ENCODE measurements at regions not wholly inside any gene's neighbourhood (a gene's known extent, or its start where the extent isn't known, plus 50 kb on each side); places are given as distances from the start of the nearest gene placed in this dataset.

DNA sequence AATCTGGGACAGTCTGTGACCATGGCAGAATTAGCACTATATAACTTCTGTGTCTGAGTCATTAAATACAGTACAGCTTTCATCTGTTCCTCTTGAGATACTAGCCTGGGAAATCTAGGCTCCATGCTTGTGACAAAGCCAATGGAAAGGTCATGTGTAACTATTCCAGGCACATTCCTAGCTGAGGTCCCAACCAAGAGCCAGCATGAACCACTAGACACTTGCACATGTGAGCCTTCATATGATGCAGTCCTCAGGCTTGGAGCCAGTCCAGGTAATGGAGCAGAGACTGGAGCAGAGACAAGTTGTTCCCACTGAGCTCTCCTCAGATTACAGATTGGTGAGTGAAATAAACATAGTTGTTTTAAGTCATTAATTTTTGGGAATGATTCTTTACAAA lies 412.4 kb upstream of the ZNF462 start:
- H3K27ac Mint-ChIP-seq: no peak overlapping the region
- ATAC-seq: no peak
- intact Hi-C loops (cut with micrococcal nuclease): no loop called here

DNA sequence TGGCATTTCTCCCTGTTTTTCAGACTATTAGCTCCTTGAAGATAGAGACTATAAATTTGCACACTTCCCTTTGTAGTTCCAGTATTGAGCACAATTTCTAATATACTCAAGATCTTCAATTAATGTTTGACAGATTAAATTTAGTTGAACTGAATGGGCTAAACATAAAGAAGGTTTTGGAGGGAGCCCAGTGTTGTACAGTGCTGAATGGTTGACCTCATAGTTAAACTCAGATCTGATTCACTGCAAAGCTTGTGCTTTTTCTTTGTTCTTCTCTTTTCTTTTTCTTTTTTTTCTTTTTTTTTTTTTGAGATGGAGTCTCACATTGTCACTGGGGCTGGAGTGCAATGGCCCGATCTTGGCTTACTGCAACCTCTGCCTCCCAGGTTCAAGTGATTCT lies 411.7 kb upstream of the ZNF462 start:
- Mint-ChIP-seq H3K27me3 (no peaks in the 10 kb centered on the region), H3K9me3 (peaks cover 0 to 11% (median 5%) of the 10 kb centered on the region in 11 donors), H3K36me3 (no peaks in the 10 kb centered on the region), H3K4me1 (no peaks in the 10 kb centered on the region), H3K4me3 (no peak overlapping the region), H3K27ac (no peak overlapping the region)
- Histone ChIP-seq H3K4me3 (ENCODE audit: low read length) (no peak overlapping the region), H3K9me3 (ENCODE audit: control insufficient read depth in 2 of 3, low read length in 3 of 3) (no peaks in the 10 kb centered on the region), H3K27me3 (ENCODE audit: control insufficient read depth in 2 of 2, insufficient read depth in 2 of 2, low read length in 2 of 2) (no peaks in the 10 kb centered on the region), H3K27ac (ENCODE audit: low read depth, low read length) (no peak overlapping the region), H3K4me1 (ENCODE audit: control insufficient read depth in 2 of 2, insufficient read depth in 2 of 2, low read length in 2 of 2) (no peaks in the 10 kb centered on the region), H3K36me3 (ENCODE audit: control insufficient read depth in 2 of 3, insufficient read depth in 3 of 3, low read length in 3 of 3) (no peaks in the 10 kb centered on the region)
- DNase-seq (no peak), ATAC-seq (no peak)
- ChIA-PET CTCF (no interaction called here), POLR2A (no interaction called here)
- intact Hi-C loops (cut with micrococcal nuclease): no loop called here

More for the DNA sequence above, 412.4 kb upstream of the ZNF462 start:
- H3K36me3 Mint-ChIP-seq: no peaks in the 10 kb centered on the region
- H3K4me3 Mint-ChIP-seq: no peak overlapping the region
- no peaks in the 10 kb centered on the region for H3K36me3 ChIP-seq (ENCODE audit: control insufficient read depth in 2 of 3, insufficient read depth in 3 of 3, low read length in 3 of 3)
- no peaks in the 10 kb centered on the region for H3K4me1 ChIP-seq (ENCODE audit: control insufficient read depth in 2 of 2, insufficient read depth in 2 of 2, low read length in 2 of 2)
- no peak overlapping the region for H3K27ac ChIP-seq (ENCODE audit: low read depth, low read length)
- POLR2A ChIA-PET: no interaction called here
- no peak for DNase-seq
- CTCF ChIA-PET: no interaction called here
- H3K4me1 Mint-ChIP-seq: no peaks in the 10 kb centered on the region
- H3K4me3 ChIP-seq (ENCODE audit: low read length): no peak overlapping the region
- H3K27me3 ChIP-seq (ENCODE audit: control insufficient read depth in 2 of 2, insufficient read depth in 2 of 2, low read length in 2 of 2): no peaks in the 10 kb centered on the region
- H3K9me3 ChIP-seq (ENCODE audit: control insufficient read depth in 2 of 3, low read length in 3 of 3): no peaks in the 10 kb centered on the region
- H3K27me3 Mint-ChIP-seq: no peaks in the 10 kb centered on the region
- H3K9me3 Mint-ChIP-seq: peaks cover 0 to 11% (median 3%) of the 10 kb centered on the region in 11 donors

- ATAC-seq (no peak), DNase-seq (no peak)
- Mint-ChIP-seq H3K27ac (no peak overlapping the region), H3K27me3 (peaks cover 0 to 5% (median 0%) of the 10 kb centered on the region in 5 donors), H3K9me3 (peaks cover 0 to 26% (median 9%) of the 10 kb centered on the region in 11 donors), H3K36me3 (no peaks in the 10 kb centered on the region), H3K4me3 (no peak overlapping the region), H3K4me1 (no peaks in the 10 kb centered on the region)
- ChIA-PET CTCF (no interaction called here), POLR2A (no interaction called here)
- Histone ChIP-seq H3K27me3 (ENCODE audit: control insufficient read depth in 2 of 2, insufficient read depth in 2 of 2, low read length in 2 of 2) (no peaks in the 10 kb centered on the region), H3K4me1 (ENCODE audit: control insufficient read depth in 2 of 2, insufficient read depth in 2 of 2, low read length in 2 of 2) (no peaks in the 10 kb centered on the region), H3K27ac (ENCODE audit: low read depth, low read length) (no peak overlapping the region), H3K36me3 (ENCODE audit: control insufficient read depth in 2 of 3, insufficient read depth in 3 of 3, low read length in 3 of 3) (no peaks in the 10 kb centered on the region), H3K4me3 (ENCODE audit: low read length) (no peak overlapping the region), H3K9me3 (ENCODE audit: control insufficient read depth in 2 of 3, low read length in 3 of 3) (peaks cover 0 to 2% (median 0%) of the 10 kb centered on the region in 3 experiments)
- intact Hi-C loops (cut with micrococcal nuclease): no loop called here
Measured at GRCh38 chr9:106456581-106456980, 406.4 kb upstream of the ZNF462 start.

DNA sequence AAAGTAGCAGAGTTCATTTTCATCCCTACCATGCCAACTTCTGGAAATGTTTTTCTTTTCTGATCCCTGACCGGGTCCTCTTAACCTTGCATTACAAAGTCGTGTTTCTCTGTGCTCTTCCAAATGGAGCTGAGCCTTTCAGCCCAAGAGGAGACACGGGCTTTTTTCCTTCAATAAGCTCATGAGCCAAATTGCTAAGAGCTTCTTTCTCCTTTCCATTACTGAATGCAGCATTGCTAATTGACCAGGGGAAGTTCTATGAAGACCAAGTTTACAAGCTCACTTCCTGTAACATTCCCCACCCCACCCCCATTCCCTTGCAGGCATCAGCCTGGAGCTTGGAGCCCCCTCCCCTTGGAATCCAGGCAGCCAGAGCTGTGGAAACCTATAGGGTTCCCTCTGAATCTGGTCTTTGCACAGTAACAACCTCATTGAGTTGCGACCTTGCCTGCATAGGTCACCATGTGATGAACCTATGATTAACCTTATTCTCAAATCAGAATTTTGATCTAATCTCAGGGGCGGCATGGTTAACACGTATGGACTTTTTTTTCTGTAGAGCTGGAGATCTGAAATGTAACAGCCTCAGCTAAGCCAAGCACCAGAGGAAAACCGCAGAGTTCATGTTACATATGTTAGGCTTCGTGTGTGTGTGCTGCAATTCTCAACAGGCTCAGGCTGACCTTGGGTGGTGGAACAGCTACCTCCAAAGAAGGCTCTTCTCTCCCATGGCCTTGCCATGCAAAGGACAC lies 395.7 kb upstream of the ZNF462 start:
- Mint-ChIP-seq H3K36me3 (no peaks in the 10 kb centered on the region), H3K9me3 (peaks cover 2 to 28% (median 14%) of the 10 kb centered on the region in 11 donors), H3K27me3 (no peaks in the 10 kb centered on the region), H3K4me1 (no peaks in the 10 kb centered on the region), H3K4me3 (no peak overlapping the region), H3K27ac (no peak overlapping the region)
- Histone ChIP-seq H3K4me3 (ENCODE audit: low read length) (no peak overlapping the region), H3K4me1 (ENCODE audit: control insufficient read depth in 2 of 2, insufficient read depth in 2 of 2, low read length in 2 of 2) (no peaks in the 10 kb centered on the region), H3K27ac (ENCODE audit: low read depth, low read length) (no peak overlapping the region), H3K27me3 (ENCODE audit: control insufficient read depth in 2 of 2, insufficient read depth in 2 of 2, low read length in 2 of 2) (no peaks in the 10 kb centered on the region), H3K36me3 (ENCODE audit: control insufficient read depth in 2 of 3, insufficient read depth in 3 of 3, low read length in 3 of 3) (no peaks in the 10 kb centered on the region), H3K9me3 (ENCODE audit: control insufficient read depth in 2 of 3, low read length in 3 of 3) (no peaks in the 10 kb centered on the region)
- intact Hi-C loops (cut with micrococcal nuclease): no loop called here
- DNase-seq: no peak
- no peak for ATAC-seq
- POLR2A ChIA-PET: no interaction called here
- CTCF ChIA-PET: no interaction called here

DNA sequence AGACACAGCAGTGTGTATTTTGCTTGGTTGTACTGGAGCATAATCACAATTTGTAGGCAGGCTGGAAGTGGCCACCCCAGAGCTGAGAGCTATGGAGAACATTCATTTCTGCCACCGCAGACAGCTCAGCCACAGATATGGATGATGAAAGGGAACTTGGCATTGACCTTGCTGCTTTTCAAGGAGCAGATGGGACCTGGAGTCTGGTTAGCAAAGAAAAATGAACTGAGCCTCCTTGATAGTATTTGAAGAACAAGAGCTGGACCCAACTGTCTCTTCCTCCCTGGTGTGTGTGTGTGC lies 395.2 kb upstream of the ZNF462 start:
- no peak overlapping the region for H3K4me3 Mint-ChIP-seq
- H3K27me3 ChIP-seq (ENCODE audit: control insufficient read depth in 2 of 2, insufficient read depth in 2 of 2, low read length in 2 of 2): no peaks in the 10 kb centered on the region
- intact Hi-C loops (cut with micrococcal nuclease): no loop called here
- H3K4me1 Mint-ChIP-seq: no peaks in the 10 kb centered on the region
- H3K27me3 Mint-ChIP-seq: no peaks in the 10 kb centered on the region
- POLR2A ChIA-PET: no interaction called here
- H3K9me3 Mint-ChIP-seq: peaks cover 2 to 28% (median 14%) of the 10 kb centered on the region in 11 donors
- H3K36me3 Mint-ChIP-seq: no peaks in the 10 kb centered on the region
- DNase-seq: no peak
- CTCF ChIA-PET: no interaction called here
- H3K36me3 ChIP-seq (ENCODE audit: control insufficient read depth in 2 of 3, insufficient read depth in 3 of 3, low read length in 3 of 3): no peaks in the 10 kb centered on the region
- no peak for ATAC-seq
- no peak overlapping the region for H3K27ac ChIP-seq (ENCODE audit: low read depth, low read length)
- H3K4me1 ChIP-seq (ENCODE audit: control insufficient read depth in 2 of 2, insufficient read depth in 2 of 2, low read length in 2 of 2): no peaks in the 10 kb centered on the region
- no peak overlapping the region for H3K27ac Mint-ChIP-seq
- no peak overlapping the region for H3K4me3 ChIP-seq (ENCODE audit: low read length)
- H3K9me3 ChIP-seq (ENCODE audit: control insufficient read depth in 2 of 3, low read length in 3 of 3): no peaks in the 10 kb centered on the region

GRCh38 chr9:106468431-106468830 lies 394.5 kb upstream of the ZNF462 start:
- H3K27ac Mint-ChIP-seq: no peak overlapping the region
- Histone ChIP-seq H3K27ac (ENCODE audit: low read depth, low read length) (no peak overlapping the region), H3K36me3 (ENCODE audit: control insufficient read depth in 2 of 3, insufficient read depth in 3 of 3, low read length in 3 of 3) (no peaks in the 10 kb centered on the region), H3K27me3 (ENCODE audit: control insufficient read depth in 2 of 2, insufficient read depth in 2 of 2, low read length in 2 of 2) (no peaks in the 10 kb centered on the region), H3K9me3 (ENCODE audit: control insufficient read depth in 2 of 3, low read length in 3 of 3) (no peaks in the 10 kb centered on the region), H3K4me1 (ENCODE audit: control insufficient read depth in 2 of 2, insufficient read depth in 2 of 2, low read length in 2 of 2) (no peaks in the 10 kb centered on the region), H3K4me3 (ENCODE audit: low read length) (no peak overlapping the region)
- H3K9me3 Mint-ChIP-seq: peaks cover 2 to 28% (median 14%) of the 10 kb centered on the region in 11 donors
- no peaks in the 10 kb centered on the region for H3K27me3 Mint-ChIP-seq
- intact Hi-C loops (cut with micrococcal nuclease): no loop called here
- CTCF ChIA-PET: no interaction called here
- no peak for DNase-seq
- ATAC-seq: no peak
- POLR2A ChIA-PET: no interaction called here
- H3K36me3 Mint-ChIP-seq: no peaks in the 10 kb centered on the region
- H3K4me3 Mint-ChIP-seq: no peak overlapping the region
- H3K4me1 Mint-ChIP-seq: no peaks in the 10 kb centered on the region

DNA sequence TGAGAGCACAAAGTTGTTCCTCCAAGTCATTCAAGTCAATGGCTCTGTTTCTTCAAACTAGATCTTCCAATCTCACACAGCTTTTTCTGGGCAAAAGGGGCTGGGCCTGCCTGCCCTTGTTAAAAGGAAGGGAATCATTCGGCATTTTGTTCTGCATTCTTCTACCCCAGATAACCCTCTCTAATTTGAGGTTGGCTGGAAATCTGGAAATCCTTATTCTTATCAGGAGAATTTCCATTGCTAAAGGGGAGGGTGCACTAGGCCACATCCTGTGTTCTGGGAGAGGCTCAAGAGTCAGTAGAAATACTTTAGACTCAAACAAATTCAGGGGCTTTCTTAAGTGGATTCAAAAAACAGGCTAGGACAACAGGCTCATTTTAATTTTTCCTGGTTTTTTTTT lies 384.7 kb upstream of the ZNF462 start:
- no peak overlapping the region for H3K27ac ChIP-seq (ENCODE audit: low read depth, low read length)
- Mint-ChIP-seq H3K4me3 (no peak overlapping the region), H3K27ac (no peak overlapping the region), H3K27me3 (no peaks in the 10 kb centered on the region), H3K4me1 (no peaks in the 10 kb centered on the region), H3K36me3 (peaks cover 0 to 11% (median 0%) of the 10 kb centered on the region in 5 donors), H3K9me3 (peaks cover 0 to 21% (median 8%) of the 10 kb centered on the region in 11 donors)
- POLR2A ChIA-PET: no interaction called here
- intact Hi-C loops (cut with micrococcal nuclease): no loop called here
- no peak for DNase-seq
- ATAC-seq: no peak
- H3K9me3 ChIP-seq (ENCODE audit: control insufficient read depth in 2 of 3, low read length in 3 of 3): no peaks in the 10 kb centered on the region
- no peaks in the 10 kb centered on the region for H3K36me3 ChIP-seq (ENCODE audit: control insufficient read depth in 2 of 3, insufficient read depth in 3 of 3, low read length in 3 of 3)
- H3K4me1 ChIP-seq (ENCODE audit: control insufficient read depth in 2 of 2, insufficient read depth in 2 of 2, low read length in 2 of 2): no peaks in the 10 kb centered on the region
- no peaks in the 10 kb centered on the region for H3K27me3 ChIP-seq (ENCODE audit: control insufficient read depth in 2 of 2, insufficient read depth in 2 of 2, low read length in 2 of 2)
- no peak overlapping the region for H3K4me3 ChIP-seq (ENCODE audit: low read length)
- CTCF ChIA-PET: no interaction called here

All from naive thymus-derived CD4-positive, alpha-beta T cell (primary cell).